Activated CD8-positive, alpha-beta memory T cell treated with anti-CD3 and anti-CD28 coated beads, Interleukin-2, amount 50 U/mL, for 4 hours (primary cell): ENCODE measurements at regions not wholly inside any gene's neighbourhood (a gene's known extent, or its start where the extent isn't known, plus 50 kb on each side); places are given as distances from the start of the nearest gene placed in this dataset.
"Not testable (repeated sequence)": the region's sequence is repeated elsewhere in the genome, so short reads cannot be mapped to it uniquely, and the experiment has no call there.

Experiments used
- DNase-seq: peaks from one replicate; pipeline ENCODE4 v3.0.0-alpha.2; 2020

DNA sequence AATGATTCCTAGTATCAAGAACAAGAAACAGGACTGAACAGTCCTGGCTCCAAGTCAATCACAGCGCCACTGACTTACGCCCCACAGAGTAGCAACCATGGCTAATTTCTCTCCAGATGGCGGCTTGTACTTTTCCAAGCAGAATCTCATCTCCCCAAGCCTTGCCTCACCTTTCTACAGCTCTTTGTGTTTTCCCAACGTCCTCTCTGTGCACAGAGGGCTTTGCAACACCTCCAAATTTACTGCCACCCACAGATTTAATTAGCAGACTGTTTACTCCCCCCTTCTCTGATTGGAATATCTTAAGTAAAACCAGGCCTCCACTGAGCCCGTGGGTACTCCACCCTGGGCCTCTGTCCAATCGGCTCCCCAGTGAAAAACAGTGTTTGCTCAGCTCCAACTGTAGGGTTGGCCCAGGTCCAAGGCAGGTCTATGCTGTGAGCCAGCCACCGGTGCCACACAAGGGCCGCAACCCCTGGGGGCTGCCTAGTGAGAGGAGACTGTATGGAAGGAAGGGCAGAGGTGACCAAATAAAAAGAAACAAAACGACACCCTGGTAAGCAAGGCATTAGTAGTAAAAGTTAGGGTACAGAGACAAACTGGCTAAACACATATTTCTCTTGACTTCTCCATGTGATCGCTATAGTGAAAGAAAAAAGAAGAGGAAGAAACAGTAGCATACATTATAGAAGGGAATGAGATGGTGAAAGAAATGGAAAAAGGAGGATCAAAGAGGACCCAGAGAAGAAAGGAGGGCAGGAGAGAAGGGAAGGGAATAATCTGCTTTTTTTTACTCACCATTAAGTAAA lies 128.4 kb upstream of the SOD1 start:
- DNase-seq: no peak

DNA sequence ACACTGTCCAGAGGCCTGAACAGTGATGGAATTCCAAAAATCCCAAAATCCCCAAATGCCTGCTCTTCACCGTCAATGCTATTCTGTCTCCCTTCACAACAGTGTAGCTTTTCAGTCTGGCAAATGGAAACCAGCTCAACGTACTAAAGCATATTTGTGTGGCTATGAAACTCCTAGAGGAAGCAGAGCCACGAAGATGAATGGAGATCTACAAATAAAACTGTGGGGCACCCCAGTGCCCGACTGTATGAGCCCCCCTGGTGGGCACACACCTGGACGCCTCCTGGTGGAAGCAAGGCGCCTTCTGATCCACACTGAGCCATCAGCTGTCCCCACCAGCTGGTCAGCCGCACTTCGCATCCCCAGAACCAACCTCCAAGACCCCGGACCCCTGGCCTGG lies 129.1 kb upstream of the SOD1 start:
- DNase-seq: no peak

DNA sequence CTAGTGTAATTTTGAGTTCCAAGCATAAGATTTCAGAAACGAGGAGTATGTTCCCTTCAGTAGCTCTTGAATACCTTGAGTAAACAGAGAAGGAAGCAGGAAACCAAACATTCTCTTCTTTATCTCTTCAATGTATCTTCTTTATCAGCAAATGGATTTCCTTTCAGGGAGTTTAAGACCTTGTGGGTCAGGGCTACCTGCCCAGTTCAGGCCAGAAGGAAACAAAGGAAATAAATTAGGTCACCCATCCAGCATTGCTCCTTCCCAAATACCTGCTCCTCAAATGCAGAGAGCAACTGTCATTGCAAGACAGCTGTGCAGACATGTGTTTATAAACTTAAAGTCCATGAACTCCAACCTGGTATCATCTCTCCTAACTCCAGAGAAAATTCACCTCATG lies 130.1 kb upstream of the SOD1 start:
- DNase-seq: no peak

DNA sequence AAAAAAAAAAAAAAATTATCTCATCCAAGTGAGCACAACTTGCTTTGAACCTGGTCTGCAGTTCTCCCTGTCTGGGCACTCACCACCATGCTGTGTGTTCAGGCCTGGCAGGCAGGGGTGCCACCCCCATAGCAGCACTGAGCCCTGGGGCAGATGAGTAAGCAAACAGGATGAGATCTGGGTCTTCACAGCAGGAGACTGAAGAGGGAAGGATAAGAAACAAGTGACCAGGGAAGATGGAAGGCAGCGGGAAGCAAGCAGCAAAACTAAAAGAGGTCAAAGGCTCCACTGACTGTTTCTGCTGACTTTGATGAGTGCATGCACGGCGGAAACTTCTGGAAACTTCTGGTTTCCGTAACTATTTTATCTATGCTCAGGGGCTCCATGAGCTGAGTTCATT lies 133.5 kb upstream of the SOD1 start:
- no peak for DNase-seq

DNA sequence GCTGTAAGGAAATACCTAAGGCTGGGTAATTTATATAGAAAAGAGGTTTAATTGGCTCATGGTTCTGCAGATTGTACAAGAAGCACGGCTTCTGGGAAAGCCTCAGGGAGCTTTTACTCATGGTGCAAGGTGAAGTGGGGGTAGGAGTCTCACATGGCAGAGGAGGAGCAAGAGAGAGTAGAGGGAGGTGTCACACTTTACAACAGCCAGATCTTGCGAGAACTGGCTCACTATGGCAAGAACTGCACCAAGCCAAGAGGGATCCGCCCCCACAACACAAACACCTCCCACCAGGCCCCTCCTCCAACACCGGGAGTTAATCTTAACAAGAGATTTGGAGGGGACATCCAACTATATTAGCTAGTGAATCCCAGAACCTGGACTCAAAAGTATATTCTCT lies 135.4 kb upstream of the SOD1 start:
- no peak for DNase-seq

DNA sequence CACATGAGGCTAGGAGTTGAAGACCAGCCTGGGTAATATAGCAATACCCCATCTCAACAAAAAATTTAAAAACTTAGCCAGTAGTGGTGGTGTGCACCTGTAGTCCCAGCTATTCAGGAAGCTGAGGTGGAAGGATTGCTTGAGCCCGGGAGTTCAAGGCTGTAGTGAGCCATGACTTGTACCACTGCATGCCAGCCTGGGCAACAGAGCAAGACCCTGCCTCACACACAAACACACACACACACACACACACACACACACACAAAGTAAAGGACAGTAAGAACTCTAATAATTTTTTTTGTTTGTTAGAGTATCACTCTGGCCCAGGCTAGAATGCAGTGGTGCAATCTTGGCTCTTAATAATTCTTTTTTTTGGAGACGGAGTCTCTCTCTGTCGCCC lies 138.0 kb upstream of the SOD1 start:
- DNase-seq: no peak

DNA sequence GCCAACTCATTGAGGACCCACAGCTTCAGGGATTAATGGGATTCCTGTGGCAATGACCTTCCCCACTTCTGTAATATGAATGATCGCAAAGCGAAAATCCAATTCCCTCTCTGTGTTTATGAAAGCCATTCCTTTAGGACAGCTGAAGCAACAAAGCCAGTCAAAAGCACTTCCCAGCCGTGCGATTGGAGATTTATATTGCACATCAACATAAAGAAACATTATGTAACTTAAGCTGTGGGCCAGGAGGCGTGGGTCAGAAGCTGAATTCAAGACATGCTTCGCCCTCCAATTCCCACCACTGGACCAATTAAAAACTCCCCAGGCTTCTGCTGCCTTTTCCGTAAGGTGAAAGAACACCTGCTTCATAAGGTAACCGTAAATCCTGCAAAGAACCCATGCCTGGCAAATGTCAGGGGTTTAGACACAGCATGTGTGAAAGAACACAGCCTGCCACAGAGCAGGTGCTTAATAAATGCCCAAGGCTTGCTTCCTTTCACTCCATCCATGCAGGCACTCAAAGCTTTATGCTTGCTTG lies 138.9 kb upstream of the SOD1 start:
- no peak for DNase-seq

DNA sequence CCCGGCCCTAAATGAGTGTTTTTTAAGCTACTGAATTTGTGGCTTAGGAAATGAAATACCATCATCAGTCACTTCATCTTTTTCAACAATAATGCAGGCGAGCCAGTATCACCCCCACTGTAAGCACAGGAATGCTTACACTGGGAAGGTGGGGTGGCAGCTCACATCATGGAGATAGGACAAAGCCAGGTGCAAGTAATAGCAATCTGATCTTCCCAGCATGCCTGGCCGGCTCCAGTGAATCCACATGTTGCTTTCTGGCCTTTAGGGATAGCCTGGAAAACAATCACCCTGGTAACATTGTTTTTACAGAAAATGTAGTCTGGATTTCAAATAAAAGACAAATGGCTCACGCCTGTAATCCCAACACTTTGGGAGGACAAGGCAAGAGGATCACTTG lies 140.9 kb upstream of the SOD1 start:
- DNase-seq: no peak

DNA sequence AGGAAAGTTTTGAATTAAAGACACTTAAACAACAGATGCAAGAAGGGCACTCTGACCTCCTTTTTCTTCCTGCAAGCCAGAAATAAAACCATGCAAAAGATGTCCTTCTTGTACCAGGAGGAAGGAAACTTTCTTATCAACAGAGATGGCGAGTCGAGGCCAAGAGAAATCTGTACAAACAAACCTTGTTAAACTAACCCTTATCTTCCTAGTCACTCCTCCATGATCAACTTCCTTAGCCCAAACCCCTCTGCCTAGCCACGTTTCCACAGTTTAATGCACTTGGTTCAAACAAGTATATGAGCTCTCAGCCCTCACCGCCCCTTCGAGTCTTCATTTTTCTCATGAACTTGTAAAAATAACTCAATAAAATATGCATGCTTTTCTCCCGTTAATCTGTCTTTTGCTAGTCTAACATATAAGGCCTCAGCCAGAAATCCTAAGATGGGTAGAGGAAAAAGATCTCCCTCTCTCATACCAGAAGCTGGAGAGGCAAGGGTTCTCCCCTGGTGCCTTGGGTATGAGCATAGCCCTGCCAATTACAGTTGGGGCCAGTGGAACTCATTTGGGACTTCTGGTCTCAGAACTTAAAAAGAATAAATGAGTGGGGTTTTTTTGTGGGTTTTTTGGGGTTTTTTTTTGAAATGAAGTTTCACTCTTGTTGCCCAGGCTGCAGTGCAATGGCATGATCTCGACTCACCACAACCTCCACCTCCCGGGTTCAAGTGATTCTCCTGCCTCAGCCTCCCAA lies 141.7 kb upstream of the SOD1 start:
- DNase-seq: no peak

DNA sequence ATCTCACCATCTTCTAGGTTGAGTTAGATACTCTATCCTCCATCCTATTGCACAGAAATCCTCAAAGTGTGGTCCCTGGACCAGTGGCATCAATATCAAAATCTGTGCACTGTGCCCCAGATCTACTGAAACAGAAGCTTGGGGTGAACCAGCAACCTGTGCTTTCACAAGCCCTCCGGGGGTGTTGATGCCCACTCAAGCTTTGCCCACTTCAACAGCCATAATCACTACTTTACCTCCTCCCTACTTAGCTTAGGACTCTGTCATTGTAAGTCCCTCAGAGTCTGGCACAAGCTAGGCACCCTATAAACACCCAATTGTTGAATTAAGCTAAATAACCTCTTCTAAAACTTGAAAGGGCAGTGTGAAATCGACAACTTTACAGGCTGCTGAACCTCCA lies 144.2 kb upstream of the SOD1 start:
- DNase-seq: no peak

DNA sequence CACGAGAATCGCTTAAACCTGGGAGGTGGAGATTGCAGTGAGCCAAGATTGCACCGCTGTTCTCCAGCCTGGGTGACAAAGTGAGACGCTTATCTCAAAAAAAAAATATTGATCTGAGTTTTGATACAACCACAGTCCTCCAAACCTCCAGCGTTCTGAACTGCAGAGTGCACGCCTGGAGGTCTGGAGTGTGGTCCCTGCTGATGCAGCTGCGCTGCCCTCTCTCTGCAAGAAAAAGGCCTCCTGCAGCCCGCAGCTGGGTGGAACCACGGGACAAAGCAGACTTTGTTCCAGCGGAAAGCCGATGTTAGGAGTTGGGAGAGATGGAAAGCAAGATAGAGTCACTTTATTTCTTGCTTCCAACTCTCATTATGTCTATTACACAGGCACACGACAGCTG lies 144.9 kb upstream of the SOD1 start:
- no peak for DNase-seq

DNA sequence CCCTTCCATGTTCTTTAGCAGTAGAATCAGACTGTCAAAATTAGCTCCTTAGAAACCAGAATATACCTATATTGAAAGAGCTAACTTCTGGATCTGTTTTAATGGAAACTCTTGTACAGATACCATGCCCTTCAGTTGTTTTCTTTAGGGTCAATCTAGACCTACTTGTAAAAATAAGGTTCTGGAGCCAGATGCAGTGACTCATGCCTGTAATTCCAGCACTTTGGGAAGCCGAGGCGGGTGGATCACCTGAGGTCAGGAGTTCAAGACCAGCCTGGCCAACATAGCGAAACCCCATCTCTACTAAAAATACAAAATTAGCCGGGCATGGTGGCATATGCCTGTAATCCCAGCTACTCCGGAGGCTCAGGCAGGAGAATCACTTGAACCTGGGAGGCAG lies 146.0 kb upstream of the SOD1 start:
- not testable (repeated sequence) for DNase-seq

DNA sequence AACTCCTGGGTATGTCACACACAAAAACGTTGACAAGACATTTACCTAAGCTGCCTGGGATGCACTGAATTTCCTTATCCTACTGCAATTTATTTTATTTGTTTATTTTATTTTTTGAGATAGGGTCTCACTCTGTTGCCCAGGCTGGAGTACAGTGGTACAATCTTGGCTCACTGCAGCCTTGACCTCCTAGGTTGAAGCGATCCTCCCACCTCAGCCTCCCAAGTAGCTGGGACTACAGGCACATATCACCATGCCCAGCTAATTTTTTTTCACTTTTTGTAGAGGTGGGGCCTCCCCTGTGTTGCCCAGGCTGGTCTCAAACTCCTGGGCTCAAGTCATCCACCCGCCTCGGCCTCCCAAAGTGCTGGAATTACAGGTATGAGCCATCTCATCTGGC lies 147.5 kb upstream of the SOD1 start:
- DNase-seq: not testable (repeated sequence)

DNA sequence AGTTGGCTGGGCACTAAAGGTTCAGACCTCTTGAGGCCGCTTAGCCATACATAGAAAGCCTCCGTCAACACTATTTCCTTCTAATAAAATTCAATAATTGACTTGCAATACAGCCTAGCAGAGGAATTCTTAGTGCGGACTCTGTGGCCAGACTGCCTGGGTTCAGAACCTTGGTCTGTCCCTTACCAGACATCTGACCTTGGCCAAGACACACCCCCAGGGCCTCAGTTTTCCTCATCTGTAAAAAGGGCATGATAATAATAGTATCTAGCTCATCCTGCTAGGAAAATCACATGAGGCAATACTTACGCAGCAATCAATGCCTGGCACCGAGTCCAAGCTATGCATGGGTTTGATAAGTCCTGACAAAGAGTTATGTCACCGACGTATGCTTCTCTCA lies 148.2 kb upstream of the SOD1 start:
- no peak for DNase-seq

DNA sequence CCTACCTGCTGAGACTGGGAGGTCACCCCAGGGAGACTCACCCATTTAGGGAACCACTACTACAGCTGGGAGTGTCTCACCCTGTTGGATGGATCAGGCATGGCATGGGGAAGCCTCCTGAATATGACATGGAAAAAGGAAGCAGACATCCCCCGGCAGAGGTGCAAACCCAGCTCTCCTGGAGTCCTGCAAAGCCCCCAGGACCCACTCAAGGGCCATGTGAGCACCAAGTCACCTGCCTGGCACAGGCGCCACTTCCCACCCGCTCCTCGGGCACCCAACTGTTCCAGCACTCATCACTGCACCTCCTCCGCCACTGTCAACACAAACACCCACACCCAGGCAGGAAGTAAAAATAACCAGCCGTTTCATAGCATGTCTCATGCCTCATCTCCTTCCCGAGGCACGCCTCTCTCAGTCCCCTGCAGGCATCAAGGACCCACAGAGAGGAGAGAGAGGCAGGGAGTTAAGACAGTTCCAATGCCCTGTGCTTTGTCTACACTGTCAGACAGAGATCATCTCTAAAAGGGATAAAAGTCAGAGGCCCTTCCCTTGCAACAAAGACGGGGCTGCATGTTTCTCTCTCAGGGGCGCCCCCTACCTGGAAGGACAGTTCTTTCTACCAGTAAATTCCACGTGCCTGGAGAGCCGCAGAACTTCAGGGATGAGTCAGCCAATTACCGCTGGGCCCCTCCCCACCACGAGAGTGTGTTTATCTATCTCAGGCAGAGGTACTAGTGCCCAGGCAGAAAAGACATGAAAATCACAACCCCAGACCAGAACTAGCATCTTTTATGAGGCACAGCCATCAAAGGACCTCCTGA lies 150.1 kb upstream of the SOD1 start:
- DNase-seq: peak; percentile 80

DNA sequence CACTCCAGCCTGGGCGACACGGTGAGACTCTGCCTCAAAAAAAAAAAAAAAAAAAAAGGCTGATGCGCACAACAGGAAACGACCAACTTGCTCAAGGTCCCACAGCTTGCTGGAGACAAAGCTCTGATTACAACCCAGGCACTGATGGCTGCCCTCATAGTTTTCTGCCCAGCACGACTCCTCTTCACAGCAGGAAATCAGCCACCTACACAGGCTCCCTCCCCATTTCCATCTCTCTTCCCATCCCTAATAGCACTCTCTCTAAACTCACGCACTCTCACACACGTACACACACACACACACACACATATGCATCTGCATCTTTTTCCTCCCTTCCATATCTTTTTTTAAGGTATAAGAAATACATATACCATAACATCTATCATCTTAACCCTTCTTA lies 153.5 kb upstream of the SOD1 start:
- DNase-seq: no peak

DNA sequence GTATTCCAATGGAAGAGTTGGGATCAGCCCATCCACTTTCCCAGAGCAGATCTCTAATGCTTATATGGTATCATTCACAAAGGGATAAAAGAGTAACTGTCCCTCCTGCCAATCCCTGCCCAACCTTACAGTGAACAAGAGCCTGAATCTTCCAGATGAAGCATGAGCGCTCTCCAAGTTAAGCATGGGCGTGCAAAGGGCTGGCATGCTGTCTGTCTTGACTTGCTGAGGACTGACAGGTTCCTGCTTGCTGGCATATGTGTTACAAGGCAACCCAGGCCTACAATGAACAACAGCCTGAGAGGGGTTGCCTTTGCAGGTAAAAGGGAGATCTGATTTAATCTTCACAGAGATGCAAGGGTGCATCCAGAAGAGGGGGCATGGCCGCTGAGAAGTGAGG lies 155.6 kb upstream of the SOD1 start:
- DNase-seq: no peak

DNA sequence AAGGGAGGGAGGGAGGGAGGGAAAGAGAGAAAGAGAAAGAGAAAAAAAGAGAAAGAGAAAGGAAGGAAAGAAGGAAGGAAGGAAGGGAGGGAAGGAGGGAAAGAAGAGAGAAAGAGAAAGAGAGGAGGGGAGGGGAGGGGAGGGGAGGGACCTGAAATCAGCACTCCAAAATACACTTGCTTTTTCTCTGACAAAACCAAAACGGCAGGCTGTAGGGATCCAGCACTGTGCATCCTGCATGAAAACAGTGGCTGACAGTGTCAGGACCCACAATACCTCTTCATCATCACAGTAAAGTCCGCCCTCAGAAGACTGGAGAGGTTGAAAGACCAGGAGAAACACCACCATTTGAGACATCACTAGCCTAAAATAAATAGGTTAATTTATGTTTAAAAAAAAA lies 156.0 kb upstream of the SOD1 start:
- DNase-seq: no peak

DNA sequence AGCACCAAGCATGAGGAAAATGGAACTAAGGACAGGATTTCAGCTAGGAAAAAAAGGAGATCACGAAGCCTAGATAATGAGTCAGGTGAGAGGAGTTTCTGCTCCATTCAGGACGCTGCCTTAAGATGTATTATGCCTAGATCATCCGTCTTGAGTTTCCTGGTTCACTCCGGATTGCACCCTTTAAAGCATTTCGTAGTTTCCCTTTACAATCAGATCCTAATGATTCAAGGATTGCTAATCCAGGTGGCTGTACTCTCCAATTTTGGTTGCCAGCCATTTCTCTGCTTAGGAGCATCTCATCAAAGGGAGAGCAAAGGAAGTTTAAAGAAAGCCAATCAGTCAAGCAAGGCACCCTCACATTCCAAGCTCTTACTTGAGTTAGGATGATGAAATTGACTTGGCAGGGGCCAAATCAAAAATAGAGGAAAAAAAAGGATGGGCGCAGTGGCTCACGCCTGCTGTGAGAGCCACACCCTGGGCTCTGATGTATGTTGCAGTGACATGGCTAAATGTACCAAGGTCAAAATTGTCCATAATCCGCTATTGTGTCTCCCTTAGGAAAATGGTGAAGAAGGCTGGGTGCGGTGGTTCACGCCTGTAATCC lies 156.9 kb upstream of the SOD1 start:
- no peak for DNase-seq

DNA sequence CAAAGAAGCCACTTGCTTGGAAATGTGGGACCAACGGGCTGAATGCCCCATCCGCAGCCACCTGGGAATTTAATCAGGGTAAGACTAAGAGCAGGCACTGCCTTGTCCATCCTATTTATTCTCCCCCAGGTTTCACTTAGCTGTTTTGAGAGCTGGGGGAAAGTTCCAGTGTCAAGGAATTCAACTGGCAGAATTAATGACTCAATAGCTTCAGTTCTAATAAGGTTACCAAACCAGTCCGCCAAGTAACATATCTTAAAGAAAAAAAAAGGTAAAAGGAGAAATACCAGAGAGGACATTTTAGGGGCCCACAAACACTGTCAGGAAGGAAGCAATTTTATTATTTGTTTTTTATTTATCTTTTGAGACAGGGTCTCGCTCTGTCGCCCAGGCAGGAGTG lies 157.6 kb upstream of the SOD1 start:
- no peak for DNase-seq

DNA sequence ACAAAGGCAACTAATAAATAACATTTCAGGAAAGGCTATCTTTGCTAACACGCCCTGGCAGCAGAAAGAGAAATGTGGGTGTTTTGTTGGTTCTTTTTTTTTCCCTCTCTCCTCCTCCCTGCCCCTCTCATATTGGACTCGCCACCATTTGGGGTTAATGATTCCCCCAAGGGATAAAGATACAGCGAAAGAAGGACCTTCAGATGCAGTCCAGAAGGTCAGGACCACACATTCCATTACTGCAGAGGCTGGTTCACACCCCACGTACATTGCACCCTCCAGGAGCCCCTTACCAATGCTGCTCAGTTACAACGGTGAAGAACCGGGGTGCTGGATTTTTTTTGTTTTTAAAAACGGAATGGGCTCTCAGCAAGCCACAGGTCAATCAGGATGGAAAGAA lies 156.9 kb upstream of the TIAM1 start:
- no peak for DNase-seq

DNA sequence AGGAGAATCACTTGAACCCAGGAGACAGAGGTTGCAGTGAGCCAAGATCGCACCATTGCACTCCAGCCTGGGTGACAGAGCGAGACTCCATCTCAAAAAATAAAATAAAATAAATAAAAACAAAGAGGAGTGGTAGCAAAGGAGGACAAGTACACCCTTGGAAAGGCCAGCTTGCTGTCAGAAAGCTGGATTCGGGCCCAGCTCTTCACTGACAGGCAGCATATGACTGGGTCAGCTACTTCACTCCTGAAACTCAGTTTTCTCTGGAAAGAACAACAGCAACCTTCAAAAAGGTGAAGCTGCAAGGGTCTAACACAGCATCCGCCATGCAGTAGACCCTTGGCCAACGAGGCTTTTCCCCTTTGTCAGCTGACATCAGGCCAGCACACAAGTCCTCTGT lies 156.0 kb upstream of the TIAM1 start:
- DNase-seq: no peak

DNA sequence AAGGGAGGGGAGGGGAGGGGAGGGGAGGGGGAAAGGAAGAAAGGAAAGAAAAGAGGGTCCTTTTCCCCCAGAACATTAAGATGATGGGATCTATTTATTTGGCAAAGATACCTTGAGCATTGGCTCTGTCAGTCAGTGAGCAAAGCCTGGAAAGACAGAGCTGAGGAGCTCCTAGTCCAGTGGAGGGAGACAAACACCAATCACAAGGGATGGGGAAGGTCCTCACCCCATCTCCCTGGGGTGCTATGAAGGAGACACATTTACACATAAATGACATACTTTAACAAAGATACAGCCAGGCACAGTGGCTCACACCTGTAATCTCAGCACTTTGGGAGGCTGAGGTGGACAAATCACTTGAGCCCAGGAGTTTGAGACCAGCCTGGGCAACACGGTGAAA lies 154.9 kb upstream of the TIAM1 start:
- DNase-seq: no peak
